DMS 273 treated with DMSO at 0.1 percent for 48 hours (cell line): ENCODE measurements at regions not wholly inside any gene's neighbourhood (a gene's known extent, or its start where the extent isn't known, plus 50 kb on each side); places are given as distances from the start of the nearest gene placed in this dataset.

Experiments used
- DNase-seq: peaks from one replicate; lab custom pipeline; 2025; lab: John Stamatoyannopoulos, UW

DNA sequence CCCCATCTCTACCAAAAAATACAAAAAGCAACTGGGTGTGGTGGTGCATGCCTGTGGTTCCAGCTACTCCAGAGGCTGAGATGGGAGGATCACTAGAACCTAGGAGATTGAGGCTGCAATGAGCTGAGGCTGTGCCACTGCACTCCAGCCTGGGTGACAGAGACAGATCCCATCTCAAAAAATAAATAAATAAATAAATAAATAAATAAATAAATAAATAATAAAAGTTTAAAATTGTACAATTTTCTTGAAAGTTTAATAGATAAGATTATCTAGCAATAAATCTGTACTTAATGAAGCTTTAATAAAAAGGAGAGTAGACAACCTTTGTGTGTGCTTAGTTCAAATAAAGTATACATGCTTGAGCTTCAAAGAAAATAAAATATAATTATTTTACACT, 310.0 kb upstream of the LRIG3 start:
- DNase-seq, result no peak

DNA sequence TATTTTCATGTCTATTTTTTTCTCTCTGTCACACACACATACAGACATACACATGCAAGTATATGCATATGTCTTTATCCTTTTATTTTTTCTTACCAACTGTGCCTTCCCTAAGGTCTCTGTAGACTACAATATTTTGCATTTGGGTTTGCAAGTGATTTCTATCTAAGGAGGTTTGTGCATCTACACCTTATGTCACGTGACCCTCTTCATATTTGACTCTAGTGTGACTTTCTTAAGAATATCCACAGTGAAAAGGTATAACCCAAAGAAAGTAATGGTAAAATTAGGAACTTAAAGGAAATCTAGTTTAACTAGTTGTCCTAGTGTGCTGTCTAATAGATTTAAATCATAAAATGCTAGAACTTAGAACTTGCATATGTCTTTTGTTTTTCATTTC, 298.8 kb upstream of the LRIG3 start:
- DNase-seq, result no peak

DNA sequence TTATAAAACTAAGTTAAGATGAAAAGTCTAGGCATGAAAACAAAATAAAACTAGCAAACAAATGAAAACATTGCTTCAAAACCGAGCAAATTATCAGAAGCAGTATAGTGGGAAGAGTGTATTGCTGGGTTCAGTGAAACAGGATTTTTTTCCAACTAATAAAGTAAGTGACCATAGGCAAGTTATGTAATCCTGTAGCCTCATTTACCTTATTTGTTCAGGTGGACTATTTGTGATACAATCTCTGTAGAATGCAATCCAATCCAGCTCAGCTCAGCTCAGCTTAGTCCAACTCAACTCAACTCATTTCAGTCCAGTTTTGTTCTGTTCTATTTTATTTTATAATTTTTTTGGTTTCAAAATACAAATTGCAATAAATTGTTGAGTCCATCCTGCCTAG, 276.7 kb upstream of the LRIG3 start:
- no peak for DNase-seq

DNA sequence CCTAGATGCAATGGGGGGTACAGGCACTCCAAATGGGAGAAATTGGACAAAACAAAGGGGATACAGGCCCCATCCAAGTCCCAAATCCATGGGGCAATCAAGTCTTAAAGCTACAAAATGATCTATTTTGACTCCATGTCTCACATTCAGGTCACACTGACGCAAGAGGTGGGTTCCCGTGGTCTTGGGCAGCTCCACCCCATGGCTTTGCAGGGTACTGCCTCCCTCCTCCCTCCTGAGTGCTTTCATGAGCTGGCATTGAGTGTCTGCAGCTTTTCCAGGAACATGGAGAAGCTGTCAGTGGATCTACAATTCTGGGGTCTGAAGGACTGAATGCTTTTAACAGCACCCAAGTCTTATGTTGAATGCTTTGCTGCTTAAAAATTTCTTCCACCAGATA, 274.5 kb upstream of the LRIG3 start:
- no peak for DNase-seq

- DNase-seq, result no peak
Observed at GRCh38 chr12:59193476-59194050, 273.3 kb upstream of the LRIG3 start.

DNA sequence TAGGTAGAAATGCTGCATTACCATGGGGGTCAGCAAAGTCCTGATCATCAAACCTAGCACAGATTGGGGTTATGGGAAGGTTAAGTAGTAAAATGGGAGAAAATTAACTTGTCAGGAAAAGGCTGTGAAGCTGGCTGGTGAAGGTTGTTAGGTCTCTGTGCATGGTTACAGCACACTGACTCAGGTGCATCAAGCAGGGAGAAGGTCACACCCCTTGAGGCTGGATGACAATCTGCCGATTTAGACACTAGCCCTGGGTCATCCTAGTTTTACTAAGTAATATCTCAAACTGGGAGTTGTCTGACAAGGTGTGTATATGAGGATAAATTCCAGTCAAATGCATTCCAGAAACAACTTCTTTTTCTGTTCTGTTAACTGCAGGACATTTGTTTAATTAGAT, 271.1 kb upstream of the LRIG3 start:
- no peak for DNase-seq

GRCh38 chr12:59186451-59186850, 266.1 kb upstream of the LRIG3 start:
- DNase-seq, result no peak

DNA sequence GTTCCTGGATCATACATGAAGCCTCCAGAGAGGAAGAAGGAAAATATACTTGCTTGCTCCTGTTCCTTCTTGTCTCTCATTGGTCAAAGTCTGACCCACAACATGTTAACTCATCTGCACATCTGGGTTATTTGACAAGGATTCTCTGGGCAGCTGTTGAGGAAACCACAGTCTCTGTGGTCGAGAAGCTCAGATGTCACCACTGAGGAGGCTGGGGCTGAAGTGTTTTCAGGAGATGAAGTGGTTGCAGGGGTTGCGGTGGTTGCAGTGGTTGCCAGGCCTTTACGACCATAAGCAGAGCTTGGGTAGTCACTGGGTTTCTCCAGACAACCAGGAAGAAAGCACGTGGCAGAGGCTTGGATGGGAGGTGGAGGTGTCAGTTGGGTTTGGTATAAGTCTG, 265.0 kb upstream of the LRIG3 start:
- DNase-seq, result no peak

GRCh38 chr12:59182658-59183455, 262.6 kb upstream of the LRIG3 start:
- no peak for DNase-seq

DNA sequence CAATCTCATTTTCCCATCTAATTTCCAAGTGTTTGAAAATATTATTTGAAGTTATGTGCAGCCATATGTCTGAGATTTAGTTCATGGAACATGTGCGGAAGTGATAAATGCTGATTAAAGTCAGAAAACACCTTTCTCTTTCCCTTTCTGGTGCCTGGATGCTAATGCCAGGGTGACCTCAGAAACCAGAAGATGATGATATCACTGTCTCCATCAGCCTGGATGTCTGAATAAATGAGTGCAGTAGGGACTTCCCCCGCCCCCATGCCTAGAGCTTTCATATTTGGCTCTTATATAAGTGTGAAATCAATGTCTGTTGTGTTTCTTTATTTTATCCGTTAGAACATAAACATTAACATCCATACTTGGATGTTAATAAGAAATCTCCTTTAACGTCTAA, 261.9 kb upstream of the LRIG3 start:
- no peak for DNase-seq

GRCh38 chr12:59181196-59181777, 261.0 kb upstream of the LRIG3 start:
- no peak for DNase-seq

DNA sequence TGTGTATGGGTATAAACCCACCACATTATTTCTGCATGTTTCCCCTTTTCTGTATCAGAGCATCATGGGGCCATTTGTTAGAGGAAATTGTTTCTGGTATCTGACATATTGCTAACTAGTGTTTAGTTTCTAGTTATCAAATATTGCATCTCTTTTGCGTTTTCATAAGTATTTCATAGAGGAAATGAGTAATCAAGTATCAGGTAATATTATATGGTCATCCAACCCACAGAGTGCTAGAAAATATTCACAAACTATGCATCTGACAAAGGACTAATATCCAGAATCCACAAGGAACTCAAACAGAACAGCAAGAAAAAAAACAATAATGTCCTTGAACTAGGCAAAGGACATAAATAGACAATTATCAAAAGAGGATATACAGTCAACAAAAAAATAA, 258.9 kb upstream of the LRIG3 start:
- no peak for DNase-seq

- DNase-seq, result peak; percentile 3
Observed at GRCh38 chr12:59173695-59174094, 253.4 kb upstream of the LRIG3 start.

DNA sequence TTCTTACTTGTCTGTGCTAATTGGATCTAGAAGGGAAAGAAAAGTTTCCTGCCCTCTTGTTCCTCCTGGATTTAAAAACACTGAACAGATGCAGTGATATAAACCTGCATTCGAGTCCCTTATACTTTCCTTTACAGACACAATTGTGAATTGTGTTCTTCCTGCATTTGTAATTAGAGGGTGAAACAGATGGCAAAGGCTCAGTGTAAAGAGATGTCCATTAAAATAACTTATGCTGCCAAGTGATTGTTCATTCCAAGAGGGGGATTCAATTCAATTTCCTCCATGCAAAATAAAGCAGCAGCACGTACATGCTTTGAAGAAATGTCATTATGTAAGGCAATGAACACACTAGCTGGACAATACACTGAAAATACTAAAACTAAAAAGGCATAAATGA, 248.3 kb upstream of the LRIG3 start:
- DNase-seq, result peak; percentile 12

DNA sequence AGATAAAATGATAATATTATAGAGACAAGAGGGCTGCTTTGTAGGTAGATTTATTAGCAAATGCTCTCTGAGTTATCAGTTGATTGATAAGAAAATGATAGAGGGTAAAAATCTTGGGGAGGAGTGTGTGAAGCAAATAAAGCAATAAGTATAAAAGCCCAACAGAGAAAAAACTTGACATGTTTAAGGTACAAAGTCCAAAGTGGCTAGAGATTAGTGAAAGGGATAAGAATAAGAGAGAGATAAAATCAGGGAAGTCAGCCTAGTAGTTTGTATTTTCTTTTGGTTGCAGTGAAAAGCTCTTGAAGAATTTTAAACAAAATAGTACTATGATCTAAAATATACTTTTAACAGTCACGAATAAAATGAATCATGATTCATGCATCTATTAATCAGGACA, 246.2 kb upstream of the LRIG3 start:
- DNase-seq, result no peak

- no peak for DNase-seq
Observed at GRCh38 chr12:59164991-59165718, 244.9 kb upstream of the LRIG3 start.

DNA sequence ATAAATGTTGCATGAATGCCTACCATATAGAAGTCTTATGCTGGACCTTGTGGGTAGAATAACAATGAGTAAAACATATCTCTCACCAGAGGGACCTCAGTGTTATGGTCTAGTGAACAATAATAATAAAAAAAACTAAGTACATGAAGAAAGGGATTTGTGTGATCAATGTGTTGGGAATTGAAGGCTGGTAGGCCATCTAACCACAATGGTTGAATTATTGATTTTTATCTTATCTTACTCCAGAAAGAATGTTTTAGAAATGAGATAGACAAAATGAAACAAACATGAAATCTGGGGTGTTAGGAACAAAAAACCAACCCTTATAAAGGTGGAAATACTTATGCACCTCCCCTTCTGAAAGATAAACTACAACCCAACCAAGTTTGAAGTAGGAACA, 243.9 kb upstream of the LRIG3 start:
- no peak for DNase-seq

DNA sequence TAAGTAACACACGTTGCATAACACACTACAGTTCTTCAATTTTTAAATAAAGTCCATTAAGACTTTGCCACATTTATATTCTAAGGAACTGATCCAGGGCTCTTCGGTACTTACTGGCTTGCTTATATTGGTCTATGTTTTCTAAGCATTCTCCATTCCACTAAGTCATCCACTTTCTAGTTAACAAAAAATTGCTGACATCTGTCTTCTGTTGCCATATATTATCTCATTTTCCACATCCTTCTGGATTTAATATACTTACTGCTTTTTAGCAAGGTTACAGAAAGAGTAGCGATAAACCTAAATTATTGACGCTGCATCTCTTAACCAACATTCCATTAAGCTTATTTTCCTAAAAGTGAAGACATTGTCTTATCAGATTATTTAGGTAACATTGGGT, 238.4 kb upstream of the LRIG3 start:
- DNase-seq, result no peak

GRCh38 chr12:59158066-59158465, 237.8 kb upstream of the LRIG3 start:
- no peak for DNase-seq

DNA sequence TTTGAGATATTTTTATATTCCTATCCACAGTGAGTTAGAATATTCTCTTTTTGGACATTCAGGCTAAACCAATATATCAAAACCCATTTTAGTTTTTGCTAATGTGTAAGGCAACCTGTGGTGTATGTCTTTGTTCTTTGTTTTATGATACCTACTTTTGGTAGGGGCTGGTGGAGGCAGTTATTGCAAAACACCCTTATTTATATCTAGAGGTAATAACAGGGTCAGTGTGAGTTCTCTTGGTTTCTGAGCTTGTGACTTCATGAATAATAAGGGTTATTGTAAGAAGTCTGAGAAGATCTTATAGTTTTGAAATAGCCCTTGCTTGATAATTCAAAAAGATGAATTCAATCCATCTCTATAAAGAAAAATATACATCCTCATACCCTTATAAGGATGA, 235.1 kb upstream of the LRIG3 start:
- no peak for DNase-seq

DNA sequence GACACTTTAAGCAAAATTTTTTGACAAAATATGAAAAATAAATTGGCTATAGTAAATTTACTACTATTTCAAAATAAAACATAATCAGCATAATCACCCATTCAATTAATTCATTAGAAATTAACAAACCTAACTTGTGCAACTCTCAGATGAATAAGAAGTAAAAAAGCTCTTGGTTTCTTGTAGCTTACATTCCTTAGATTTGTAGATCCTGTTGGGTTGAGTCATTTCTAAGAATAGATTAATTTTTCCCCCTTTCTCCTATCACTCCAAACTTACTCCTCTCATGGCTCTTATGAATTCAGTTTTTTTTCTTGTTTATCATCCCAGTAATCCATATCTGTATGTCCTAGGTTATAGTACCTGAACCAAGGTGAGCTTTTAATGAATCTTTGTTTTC, 230.9 kb upstream of the LRIG3 start:
- no peak for DNase-seq

GRCh38 chr12:59149995-59150642, 229.8 kb upstream of the LRIG3 start:
- DNase-seq, result peak; percentile 74
